Left ventricle myocardium inferior (tissue), 1 donor: ENCODE measurements at regions not wholly inside any gene's neighbourhood (a gene's known extent, or its start where the extent isn't known, plus 50 kb on each side); places are given as distances from the start of the nearest gene placed in this dataset.
"Not testable (repeated sequence)": the region's sequence is repeated elsewhere in the genome, so short reads cannot be mapped to it uniquely, and the experiment has no call there.

ENCODE experiments used
- DNase-seq: peaks from one replicate; pipeline ENCODE4 v3.0.0-alpha.2; 2020
- H3K27ac ChIP-seq: fragments of 200-600 bp; replicated peaks from 2 replicates; pipeline ENCODE4 v1.8.0; 2021
- H3K27me3 ChIP-seq: fragments of 200-600 bp; 2 replicates; pipeline ENCODE4 v1.8.0; 2021; ENCODE audit warnings: low read depth
- H3K36me3 ChIP-seq: fragments of 200-600 bp; 2 replicates; pipeline ENCODE4 v1.8.0; 2021
- H3K4me1 ChIP-seq: fragments of 200-600 bp; 2 replicates; pipeline ENCODE4 v1.8.0; 2021
- H3K4me3 ChIP-seq: fragments of 200-600 bp; 2 replicates; pipeline ENCODE4 v1.8.0; 2021; ENCODE audit warnings: mild to moderate bottlenecking, moderate library complexity
- H3K9me3 ChIP-seq: fragments of 200-600 bp; replicated peaks from 2 replicates; pipeline ENCODE4 v1.8.0; 2021
- intact Hi-C: fragments of 100-400 bp; cut with micrococcal nuclease; formaldehyde crosslinking; loops from one replicate; pipeline ENCODE4 v1.11.0; 2022
- TF ChIP-seq, protein P1 (sequence below): fragments of 200-600 bp; IDR thresholded peaks from 2 replicates; pipeline ENCODE4 v1.8.0; 2021; ENCODE audit warnings: antibody characterized with exemption, mild to moderate bottlenecking, borderline replicate concordance
- donor health status: DM: no; HTN: yes; CAD: no; lungs with severe emphysema.

DNA sequence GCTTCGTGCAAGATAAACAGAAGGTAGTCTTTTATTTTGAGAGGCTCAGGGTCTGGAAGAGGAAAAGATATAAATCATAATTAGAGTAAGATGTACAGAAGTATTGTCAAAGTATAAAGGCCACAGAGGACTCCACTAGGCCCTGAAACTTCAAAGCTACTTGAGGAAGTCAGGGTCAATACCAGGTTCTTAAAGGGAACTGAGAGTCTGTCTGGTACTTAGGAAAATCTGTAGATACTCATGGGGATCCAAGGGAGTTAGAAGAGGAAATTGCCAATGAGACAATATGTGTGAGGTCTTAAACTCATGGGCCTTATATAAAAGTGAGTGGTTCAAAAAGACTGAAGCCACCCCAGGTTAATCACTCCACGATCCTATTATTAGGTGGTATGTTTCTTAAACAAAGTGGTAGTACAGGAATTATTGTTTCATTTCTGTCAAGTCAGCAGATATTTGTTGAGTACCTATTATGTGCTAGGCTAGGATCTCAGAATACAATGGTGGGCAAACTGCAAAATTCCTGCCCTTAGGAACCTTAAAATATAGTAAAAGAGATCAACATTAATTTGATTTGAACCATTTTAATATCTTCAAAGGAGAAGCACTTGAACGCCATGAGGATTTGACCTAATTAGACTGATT, 314.6 kb downstream of the ADAMTS20 start:
- H3K27ac ChIP-seq: no peak overlapping the region
- no peaks in the 10 kb centered on the region for H3K27me3 ChIP-seq
- intact Hi-C loops: no loop called here
- no peak overlapping the region for H3K4me3 ChIP-seq
- H3K36me3 ChIP-seq: no peaks in the 10 kb centered on the region
- DNase-seq: no peak
- TF ChIP-seq, protein P1, sequence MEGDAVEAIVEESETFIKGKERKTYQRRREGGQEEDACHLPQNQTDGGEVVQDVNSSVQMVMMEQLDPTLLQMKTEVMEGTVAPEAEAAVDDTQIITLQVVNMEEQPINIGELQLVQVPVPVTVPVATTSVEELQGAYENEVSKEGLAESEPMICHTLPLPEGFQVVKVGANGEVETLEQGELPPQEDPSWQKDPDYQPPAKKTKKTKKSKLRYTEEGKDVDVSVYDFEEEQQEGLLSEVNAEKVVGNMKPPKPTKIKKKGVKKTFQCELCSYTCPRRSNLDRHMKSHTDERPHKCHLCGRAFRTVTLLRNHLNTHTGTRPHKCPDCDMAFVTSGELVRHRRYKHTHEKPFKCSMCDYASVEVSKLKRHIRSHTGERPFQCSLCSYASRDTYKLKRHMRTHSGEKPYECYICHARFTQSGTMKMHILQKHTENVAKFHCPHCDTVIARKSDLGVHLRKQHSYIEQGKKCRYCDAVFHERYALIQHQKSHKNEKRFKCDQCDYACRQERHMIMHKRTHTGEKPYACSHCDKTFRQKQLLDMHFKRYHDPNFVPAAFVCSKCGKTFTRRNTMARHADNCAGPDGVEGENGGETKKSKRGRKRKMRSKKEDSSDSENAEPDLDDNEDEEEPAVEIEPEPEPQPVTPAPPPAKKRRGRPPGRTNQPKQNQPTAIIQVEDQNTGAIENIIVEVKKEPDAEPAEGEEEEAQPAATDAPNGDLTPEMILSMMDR: no peak
- no peaks in the 10 kb centered on the region for H3K4me1 ChIP-seq
- H3K9me3 ChIP-seq: no peaks in the 10 kb centered on the region

DNA sequence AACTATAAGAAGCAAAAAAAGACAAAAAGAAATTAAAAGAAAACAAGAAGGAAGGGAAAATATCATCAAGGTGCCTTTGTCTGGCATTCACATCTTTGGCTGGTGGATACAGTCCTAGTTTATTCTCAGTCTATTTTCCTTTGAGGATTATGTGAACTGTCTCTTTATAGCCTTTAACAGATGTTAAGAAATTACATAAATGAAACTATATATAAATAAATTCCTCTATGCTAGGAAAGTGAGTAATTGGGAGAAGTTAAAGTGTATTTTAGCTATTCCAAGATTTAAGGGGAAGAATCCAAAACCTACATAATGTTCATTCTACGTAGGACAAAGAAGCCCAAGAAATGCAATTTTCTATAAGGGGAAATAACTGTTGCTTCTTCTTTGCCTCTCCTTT, 316.3 kb downstream of the ADAMTS20 start:
- H3K27ac ChIP-seq: no peak overlapping the region

DNA sequence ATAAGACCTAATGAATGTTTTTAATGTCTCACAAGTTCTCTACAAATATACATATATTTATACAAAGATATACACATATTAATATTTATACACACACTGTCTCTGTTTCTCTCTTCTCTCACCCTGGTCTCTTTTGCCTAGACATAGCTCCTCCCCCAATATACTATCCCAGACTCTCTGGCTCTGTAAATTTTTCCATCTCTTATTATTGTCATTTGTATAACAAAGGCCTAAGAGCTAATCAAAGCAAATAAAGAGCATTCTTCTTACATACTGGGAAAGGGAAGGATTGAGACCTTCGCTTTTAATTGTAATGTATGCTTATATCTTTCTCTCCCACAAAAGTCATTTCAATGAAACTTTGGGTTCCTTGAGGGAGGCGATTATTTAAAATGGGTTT, 318.1 kb downstream of the ADAMTS20 start:
- DNase-seq: no peak
- H3K4me1 ChIP-seq: no peaks in the 10 kb centered on the region
- no peaks in the 10 kb centered on the region for H3K27me3 ChIP-seq
- TF ChIP-seq, protein P1: no peak
- intact Hi-C loops: no loop called here
- H3K9me3 ChIP-seq: no peaks in the 10 kb centered on the region
- no peaks in the 10 kb centered on the region for H3K36me3 ChIP-seq
- no peak overlapping the region for H3K27ac ChIP-seq
- no peak overlapping the region for H3K4me3 ChIP-seq

More for the DNA sequence above, 316.3 kb downstream of the ADAMTS20 start:
- H3K36me3 ChIP-seq: no peaks in the 10 kb centered on the region
- H3K4me1 ChIP-seq: no peaks in the 10 kb centered on the region
- no peaks in the 10 kb centered on the region for H3K9me3 ChIP-seq
- no peaks in the 10 kb centered on the region for H3K27me3 ChIP-seq
- TF ChIP-seq, protein P1: no peak
- no peak for DNase-seq
- intact Hi-C loops: no loop called here
- no peak overlapping the region for H3K4me3 ChIP-seq

DNA sequence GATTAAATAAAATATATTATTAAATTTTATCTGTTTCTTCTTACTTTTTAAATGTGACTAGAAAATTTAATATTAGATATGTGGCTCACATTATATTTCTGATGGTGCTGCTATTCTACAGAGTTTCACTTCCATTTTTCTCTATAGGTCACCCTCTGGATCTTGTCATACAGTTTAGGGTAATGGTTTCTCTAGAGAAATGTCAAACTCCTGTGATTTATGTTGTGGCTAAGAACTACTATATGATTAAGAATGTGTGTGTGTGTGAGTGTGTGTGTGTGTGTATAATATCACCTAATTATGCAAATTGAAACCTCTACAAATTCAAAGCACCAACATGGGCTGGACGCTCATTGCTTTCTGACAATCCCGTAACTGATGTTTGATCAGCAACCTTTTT, 325.9 kb downstream of the ADAMTS20 start:
- no peak for DNase-seq
- H3K4me3 ChIP-seq: no peak overlapping the region
- H3K9me3 ChIP-seq: no peaks in the 10 kb centered on the region
- H3K36me3 ChIP-seq: no peaks in the 10 kb centered on the region
- H3K27ac ChIP-seq: no peak overlapping the region
- intact Hi-C loops: no loop called here
- H3K27me3 ChIP-seq: no peaks in the 10 kb centered on the region
- TF ChIP-seq, protein P1: no peak
- no peaks in the 10 kb centered on the region for H3K4me1 ChIP-seq

DNA sequence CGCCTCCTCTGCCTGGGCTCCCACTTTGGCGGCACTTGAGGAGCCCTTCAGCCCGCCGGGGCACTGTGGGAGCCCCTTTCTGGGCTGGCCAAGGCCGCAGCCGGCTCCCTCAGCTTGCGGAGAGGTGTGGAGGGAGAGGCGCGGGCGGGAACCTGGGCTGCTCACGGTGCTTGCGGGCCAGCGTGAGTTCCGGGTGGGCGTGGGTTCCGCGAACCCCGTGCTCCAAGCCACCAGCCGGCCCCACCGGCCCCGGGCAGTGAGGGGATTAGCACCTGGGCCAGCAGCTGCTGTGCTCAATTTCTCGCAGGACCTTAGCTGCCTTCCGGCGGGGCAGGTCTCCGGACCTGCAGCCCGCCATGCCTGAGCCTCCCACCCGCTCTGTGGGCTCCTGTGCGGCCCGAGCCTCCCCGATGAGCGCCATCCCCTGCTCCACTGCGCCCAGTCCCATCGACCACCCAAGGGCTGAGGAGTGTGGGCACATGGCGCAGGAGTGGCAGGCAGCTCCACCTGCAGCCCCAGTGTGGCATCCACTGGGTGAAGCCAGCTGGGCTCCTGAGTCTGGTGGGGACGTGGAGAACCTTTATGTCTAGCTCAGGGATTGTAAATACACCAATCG, 327.7 kb downstream of the ADAMTS20 start:
- H3K27ac ChIP-seq, intact Hi-C loops, DNase-seq, H3K27me3 ChIP-seq, H3K9me3 ChIP-seq, H3K4me1 ChIP-seq, H3K36me3 ChIP-seq, H3K4me3 ChIP-seq: not testable (repeated sequence)

DNA sequence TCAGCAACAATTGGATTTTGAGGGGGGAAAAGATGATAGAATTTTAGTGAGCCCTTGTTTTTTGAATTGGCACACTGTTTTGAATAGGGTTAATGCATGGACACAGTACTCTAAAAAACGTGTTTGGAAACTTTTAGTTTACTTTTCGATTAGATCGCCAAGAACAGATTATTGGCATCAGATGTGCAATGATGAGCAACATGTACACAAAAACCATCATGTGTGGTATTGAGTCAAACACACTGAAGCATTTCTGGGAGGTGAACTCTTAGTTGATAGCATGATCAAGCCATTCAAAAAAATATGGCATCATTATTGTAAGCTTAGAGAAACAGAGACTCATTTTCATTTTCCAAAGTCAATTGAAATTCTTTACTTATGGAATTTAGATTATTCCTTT, 329.2 kb downstream of the ADAMTS20 start:
- intact Hi-C loops: no loop called here
- DNase-seq: no peak
- TF ChIP-seq, protein P1: no peak

More for the DNA sequence above, 329.2 kb downstream of the ADAMTS20 start:
- Histone ChIP-seq H3K36me3 (no peaks in the 10 kb centered on the region), H3K27me3 (no peaks in the 10 kb centered on the region), H3K4me3 (no peak overlapping the region), H3K4me1 (no peaks in the 10 kb centered on the region), H3K27ac (no peak overlapping the region), H3K9me3 (no peaks in the 10 kb centered on the region)
